H9 (cell line): ENCODE measurements at regions not wholly inside any gene's neighbourhood (a gene's known extent, or its start where the extent isn't known, plus 50 kb on each side); places are given as distances from the start of the nearest gene placed in this dataset.
A peak's percentile ranks its signal among the peaks of the same experiment; 100 is the strongest.

Experiments used
- DNase-seq: peaks from one replicate; pipeline ENCODE4 v3.0.0-alpha.2; 2017
- H2AFZ ChIP-seq: one replicate; pipeline ENCODE4 v1.6.1; 2013; ENCODE audit warnings: mild to moderate bottlenecking, low read length, control low read depth, moderate library complexity
- H2AK5ac ChIP-seq: 2 replicates; pipeline ENCODE4 v1.6.1; 2013; ENCODE audit warnings: low read length, control low read depth, mixed read lengths; ENCODE audit not compliant: insufficient read length
- H2BK120ac ChIP-seq: one replicate; pipeline ENCODE4 v1.6.1; 2013; ENCODE audit warnings: low read depth, mild to moderate bottlenecking, low read length, control low read depth, inconsistent platforms; ENCODE audit not compliant: poor library complexity, severe bottlenecking
- H2BK12ac ChIP-seq: 2 replicates; pipeline ENCODE4 v1.6.1; 2013; ENCODE audit warnings: low read length, control low read depth, mixed read lengths, low read depth; ENCODE audit not compliant: insufficient read length
- H2BK15ac ChIP-seq: 2 replicates; pipeline ENCODE4 v1.6.1; 2013; ENCODE audit warnings: low read depth, low read length, control low read depth
- H2BK20ac ChIP-seq: one replicate; pipeline ENCODE4 v1.6.1; 2013; ENCODE audit warnings: low read depth, mild to moderate bottlenecking, low read length, control low read depth, inconsistent platforms; ENCODE audit not compliant: poor library complexity, severe bottlenecking
- H2BK5ac ChIP-seq: 2 replicates; pipeline ENCODE4 v1.6.1; 2013; ENCODE audit warnings: low read length, control low read depth, mixed read lengths; ENCODE audit not compliant: insufficient read length
- H3K14ac ChIP-seq: 2 replicates; pipeline ENCODE4 v1.6.1; 2013; ENCODE audit warnings: low read length, control low read depth; ENCODE audit not compliant: insufficient read depth
- H3K18ac ChIP-seq: 2 replicates; pipeline ENCODE4 v1.6.1; 2013; ENCODE audit warnings: low read depth, mild to moderate bottlenecking, mixed read lengths, low read length, control low read depth; ENCODE audit not compliant: insufficient read length
- H3K23ac ChIP-seq: 2 replicates; pipeline ENCODE4 v1.6.1; 2013; ENCODE audit warnings: low read length, control low read depth, mixed read lengths, low read depth; ENCODE audit not compliant: insufficient read length
- H3K23me2 ChIP-seq: 2 replicates; pipeline ENCODE4 v1.6.1; 2013; ENCODE audit warnings: low read depth, mild to moderate bottlenecking, mixed read lengths, low read length, control low read depth; ENCODE audit not compliant: insufficient read length, poor library complexity, severe bottlenecking
- H3K27ac ChIP-seq: 2 replicates; pipeline ENCODE4 v1.5.1; 2013; ENCODE audit warnings: low read length, control low read depth, mixed read lengths, low read depth; ENCODE audit not compliant: insufficient read length
- H3K27me3 ChIP-seq: 2 replicates; pipeline ENCODE4 v1.6.1; 2013; ENCODE audit warnings: low read length, control low read depth, inconsistent platforms; ENCODE audit not compliant: insufficient read depth
- H3K4ac ChIP-seq: 2 replicates; pipeline ENCODE4 v1.6.1; 2013; ENCODE audit warnings: low read depth, mild to moderate bottlenecking, control low read depth, inconsistent platforms, low read length, moderate library complexity
- H3K4me1 ChIP-seq: 2 replicates; pipeline ENCODE4 v1.6.1; 2013; ENCODE audit warnings: low read length, control low read depth, inconsistent platforms; ENCODE audit not compliant: insufficient read depth
- H3K4me2 ChIP-seq: 2 replicates; pipeline ENCODE4 v1.6.1; 2013; ENCODE audit warnings: low read length, control low read depth, mixed read lengths; ENCODE audit not compliant: insufficient read length, insufficient read depth
- H3K56ac ChIP-seq: 2 replicates; pipeline ENCODE4 v1.6.1; 2013; ENCODE audit warnings: low read depth, mild to moderate bottlenecking, mixed read lengths, low read length, control low read depth; ENCODE audit not compliant: insufficient read length
- H3K79me1 ChIP-seq: 2 replicates; pipeline ENCODE4 v1.6.1; 2013; ENCODE audit warnings: low read depth, mild to moderate bottlenecking, moderate library complexity, low read length, control low read depth, inconsistent platforms; ENCODE audit not compliant: insufficient read depth, poor library complexity, severe bottlenecking
- H3K79me2 ChIP-seq: 2 replicates; pipeline ENCODE4 v1.6.1; 2013; ENCODE audit warnings: low read length, control low read depth, inconsistent platforms; ENCODE audit not compliant: insufficient read depth
- H3K9ac ChIP-seq: 2 replicates; pipeline ENCODE4 v1.6.1; 2013; ENCODE audit warnings: low read length, control low read depth, mixed read lengths; ENCODE audit not compliant: insufficient read length; ENCODE audit errors: extremely low read depth
- H3K9me3 ChIP-seq: one replicate; pipeline ENCODE4 v1.6.1; 2013; ENCODE audit warnings: low read depth, low read length, inconsistent platforms; ENCODE audit not compliant: control insufficient read depth
- H3T11ph ChIP-seq: one replicate; pipeline ENCODE4 v1.6.1; 2013; ENCODE audit warnings: mild to moderate bottlenecking, low read length, control low read depth, inconsistent platforms
- H4K20me1 ChIP-seq: one replicate; pipeline ENCODE4 v1.6.1; 2013; ENCODE audit not compliant: control insufficient read depth, insufficient read length, insufficient read depth
- H4K5ac ChIP-seq: 2 replicates; pipeline ENCODE4 v1.6.1; 2013; ENCODE audit warnings: low read depth, mild to moderate bottlenecking, mixed read lengths, low read length, control low read depth; ENCODE audit not compliant: insufficient read length
- H4K8ac ChIP-seq: replicated peaks from 2 replicates; pipeline ENCODE4 v1.6.1; 2013; ENCODE audit warnings: low read length, control low read depth, mixed read lengths, low read depth; ENCODE audit not compliant: insufficient read length
- H4K91ac ChIP-seq: 2 replicates; pipeline ENCODE4 v1.6.1; 2013; ENCODE audit warnings: low read depth, mild to moderate bottlenecking, moderate library complexity, mixed read lengths, low read length, control low read depth; ENCODE audit not compliant: insufficient read length
- H3K27ac Mint-ChIP-seq, 3 experiments: 2 replicates in 2 of 3; 3 replicates in 1 of 3; pipeline ENCODE4 v1.8.0; 2020 to 2021; ENCODE audit warnings: mixed read lengths in 3 of 3, mild to moderate bottlenecking in 1 of 3, moderate library complexity in 1 of 3
- H3K27me3 Mint-ChIP-seq: 2 replicates; pipeline ENCODE4 v1.8.0; 2021; ENCODE audit warnings: low read depth, mild to moderate bottlenecking, moderate library complexity, mixed read lengths
- H3K36me3 Mint-ChIP-seq, 3 experiments: 2 replicates in 2 of 3; 3 replicates in 1 of 3; pipeline ENCODE4 v1.8.0; 2020 to 2021; ENCODE audit warnings: low read depth in 3 of 3, mixed read lengths in 3 of 3; ENCODE audit not compliant: insufficient read depth in 1 of 3
- H3K4me1 Mint-ChIP-seq, 2 experiments: 2 replicates each; pipeline ENCODE4 v1.8.0; 2020; ENCODE audit warnings: mixed read lengths in 2 of 2
- H3K4me3 Mint-ChIP-seq, 2 experiments: 2 replicates in 1 of 2; 3 replicates in 1 of 2; pipeline ENCODE4 v1.8.0; 2020 to 2021; ENCODE audit warnings: mild to moderate bottlenecking in 2 of 2, mixed read lengths in 2 of 2, moderate library complexity in 1 of 2
- H3K9me3 Mint-ChIP-seq, 2 experiments: 2 replicates in 1 of 2; 3 replicates in 1 of 2; pipeline ENCODE4 v1.8.0; 2020; ENCODE audit warnings: mild to moderate bottlenecking in 2 of 2, mixed read lengths in 2 of 2, moderate library complexity in 1 of 2
- CTCF ChIP-seq: fragments of 200-600 bp; sonication (generic); conservative IDR thresholded peaks from 3 replicates; pipeline ENCODE4 v1.8.0; 2021; ENCODE audit warnings: antibody characterized with exemption, mild to moderate bottlenecking
- WGBS: extraction: QIAGEN DNeasy Blood & Tissue Kit; methylation state at CpG from one replicate; pipeline ENCODE4 v1.1.7; 2013; ENCODE audit warnings: missing lambda C conversion rate, low lambda C conversion rate, mixed read lengths; ENCODE audit not compliant: insufficient read length; ENCODE audit errors: extremely low coverage; 5-methylcytosine and 5-hydroxymethylcytosine counted together

DNA sequence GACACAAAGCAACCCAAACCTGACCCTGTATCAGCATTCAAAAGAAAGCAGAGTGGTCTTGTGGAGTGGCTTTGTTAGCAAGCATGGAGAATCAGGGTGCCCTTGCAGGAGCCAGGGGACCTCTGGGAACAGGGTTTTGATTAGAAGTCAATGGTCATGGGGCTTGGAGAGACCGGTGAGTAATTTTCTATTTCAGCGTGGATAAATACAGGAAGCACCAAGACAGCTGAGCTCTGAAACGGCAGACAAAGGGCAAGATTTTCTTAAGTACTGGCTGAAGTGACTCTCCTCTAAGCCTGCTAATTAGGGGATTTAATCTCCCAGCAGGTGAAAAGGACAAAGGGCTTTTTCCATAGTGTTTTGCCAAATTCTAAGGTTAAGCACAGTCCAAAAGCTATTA, 78.0 kb upstream of the GAREM1 start:
- H3K4ac ChIP-seq: no peak overlapping the region
- no peak overlapping the region for H2BK5ac ChIP-seq
- H4K20me1 ChIP-seq: no peaks in the 10 kb centered on the region
- no peak overlapping the region for H3K18ac ChIP-seq
- H3K27me3 ChIP-seq: no peaks in the 10 kb centered on the region
- H4K5ac ChIP-seq: no peak overlapping the region
- no peak overlapping the region for H2BK20ac ChIP-seq
- no peak overlapping the region for H2BK12ac ChIP-seq
- no peak overlapping the region for H2AK5ac ChIP-seq
- no peak overlapping the region for H3K14ac ChIP-seq
- no peak overlapping the region for H3K9ac ChIP-seq
- DNase-seq: peak; percentile 46
- no peak overlapping the region for H2BK15ac ChIP-seq
- no peaks in the 10 kb centered on the region; the same call in 1 of the 2 replicates for H3K4me1 ChIP-seq
- no peaks in the 10 kb centered on the region for H3K79me1 ChIP-seq
- H3K27ac Mint-ChIP-seq: peak overlapping the region in 2 of 3 experiments; percentile 97 to 99; a peak in 4 of 7 replicates
- H3K79me2 ChIP-seq: no peaks in the 10 kb centered on the region
- no peak overlapping the region for H3T11ph ChIP-seq
- no peak overlapping the region for H4K8ac ChIP-seq
- H3K4me1 Mint-ChIP-seq: peaks cover 50 to 68% of the 10 kb centered on the region in 2 experiments
- H3K4me3 Mint-ChIP-seq: peak overlapping the region in 1 of 2 experiments; percentile 22; a peak in 3 of 5 replicates
- no peak overlapping the region for H3K4me2 ChIP-seq
- no CpG with 5 or more reads among the region's 3 CpGs for WGBS
- TF ChIP-seq CTCF: no peak
- H4K91ac ChIP-seq: no peak overlapping the region
- no peak overlapping the region for H3K23ac ChIP-seq
- H3K27me3 Mint-ChIP-seq: no peaks in the 10 kb centered on the region; the same call in none of the 2 replicates
- no peaks in the 10 kb centered on the region; a peak in 2 of 7 replicates for H3K36me3 Mint-ChIP-seq
- H2BK120ac ChIP-seq: no peak overlapping the region
- H3K56ac ChIP-seq: no peak overlapping the region
- no peaks in the 10 kb centered on the region for H3K9me3 ChIP-seq
- no peaks in the 10 kb centered on the region; a peak in 1 of 5 replicates for H3K9me3 Mint-ChIP-seq
- H3K27ac ChIP-seq: no peak overlapping the region
- no peaks in the 10 kb centered on the region for H3K23me2 ChIP-seq
- no peak overlapping the region for H2AFZ ChIP-seq
